ENCODE measurements at regions not wholly inside any gene's neighbourhood (a gene's known extent, or its start where the extent isn't known, plus 50 kb on each side); places are given as distances from the start of the nearest gene placed in this dataset.

- H3K27ac ChIP-seq: no peak overlapping the region
- no peak for DNase-seq (ENCODE audit: low spot score)
- no peak for TF ChIP-seq CTCF (IDR thresholded peaks at IDR 0.05)
- H3K4me3 ChIP-seq: no peak overlapping the region
Observed at GRCh38 chr4:163017135-163017534, 149.6 kb downstream of the NAF1 start.

- no peak for TF ChIP-seq CTCF (IDR thresholded peaks at IDR 0.05)
- no peak overlapping the region for H3K27ac ChIP-seq
- H3K4me3 ChIP-seq: no peak overlapping the region
- no peak for DNase-seq (ENCODE audit: low spot score)
Observed at GRCh38 chr4:163012816-163013215, 153.9 kb downstream of the NAF1 start.

GRCh38 chr4:163003979-163004378 is 162.7 kb downstream of the NAF1 start:
- no peak overlapping the region for H3K27ac ChIP-seq

GRCh38 chr4:162988530-162988929 is 178.2 kb downstream of the NAF1 start:
- Histone ChIP-seq H3K4me3 (no peak overlapping the region), H3K27ac (no peak overlapping the region)
- no peak for TF ChIP-seq CTCF (IDR thresholded peaks at IDR 0.05)
- DNase-seq (ENCODE audit: low spot score): no peak

More at GRCh38 chr4:163003979-163004378, 162.7 kb downstream of the NAF1 start:
- H3K4me3 ChIP-seq: no peak overlapping the region
- DNase-seq (ENCODE audit: low spot score): no peak
- TF ChIP-seq CTCF (IDR thresholded peaks at IDR 0.05): no peak

GRCh38 chr4:162985131-162985530 is 181.6 kb downstream of the NAF1 start:
- no peak for DNase-seq (ENCODE audit: low spot score)
- no peak overlapping the region for H3K4me3 ChIP-seq
- TF ChIP-seq CTCF (IDR thresholded peaks at IDR 0.05): no peak
- no peak overlapping the region for H3K27ac ChIP-seq

- no peak for DNase-seq (ENCODE audit: low spot score)
- Histone ChIP-seq H3K27ac (no peak overlapping the region), H3K4me3 (no peak overlapping the region)
- TF ChIP-seq CTCF (IDR thresholded peaks at IDR 0.05): no peak
Observed at GRCh38 chr4:162984621-162985020, 182.1 kb downstream of the NAF1 start.

- Histone ChIP-seq H3K4me3 (no peak overlapping the region), H3K27ac (no peak overlapping the region)
- TF ChIP-seq CTCF (IDR thresholded peaks at IDR 0.05): no peak
- DNase-seq (ENCODE audit: low spot score): no peak
Observed at GRCh38 chr4:162981823-162982222, 184.9 kb downstream of the NAF1 start.

Data from coronary artery (tissue), 2 donors.